NB4 (cell line): ENCODE measurements at regions not wholly inside any gene's neighbourhood (a gene's known extent, or its start where the extent isn't known, plus 50 kb on each side); places are given as distances from the start of the nearest gene placed in this dataset.
"Not testable (repeated sequence)": the region's sequence is repeated elsewhere in the genome, so short reads cannot be mapped to it uniquely, and the experiment has no call there.

Source experiments
- DNase-seq: peaks from one replicate; pipeline ENCODE4 v3.0.0; 2010; ENCODE audit warnings: low read depth
- H3K4me3 ChIP-seq: one replicate; pipeline ENCODE4 v1.5.1; 2011; ENCODE audit warnings: mild to moderate bottlenecking, low read depth, low read length, moderate library complexity
- MAX ChIP-seq: IDR thresholded peaks from 2 replicates; pipeline ENCODE4 v1.6.1; 2011; ENCODE audit warnings: low read depth, low read length
- MYC ChIP-seq: IDR thresholded peaks from 2 replicates; pipeline ENCODE4 v1.6.1; 2011; ENCODE audit warnings: low read depth, low read length
- POLR2A ChIP-seq: IDR thresholded peaks from 2 replicates; pipeline ENCODE4 v1.6.1; 2011; ENCODE audit warnings: mild to moderate bottlenecking; ENCODE audit not compliant: insufficient read length; ENCODE audit errors: extremely low read depth
- TF ChIP-seq, protein P1 (sequence below): IDR thresholded peaks from one replicate; pipeline ENCODE4 v1.5.1; 2012; ENCODE audit warnings: low read depth, low read length

GRCh38 chr2:81396417-81397019, 1092.0 kb upstream of the LRRTM1 start:
- TF ChIP-seq MYC: no peak
- no peak for TF ChIP-seq MAX
- TF ChIP-seq POLR2A: no peak
- DNase-seq: no peak
- H3K4me3 ChIP-seq: no peak overlapping the region

DNA sequence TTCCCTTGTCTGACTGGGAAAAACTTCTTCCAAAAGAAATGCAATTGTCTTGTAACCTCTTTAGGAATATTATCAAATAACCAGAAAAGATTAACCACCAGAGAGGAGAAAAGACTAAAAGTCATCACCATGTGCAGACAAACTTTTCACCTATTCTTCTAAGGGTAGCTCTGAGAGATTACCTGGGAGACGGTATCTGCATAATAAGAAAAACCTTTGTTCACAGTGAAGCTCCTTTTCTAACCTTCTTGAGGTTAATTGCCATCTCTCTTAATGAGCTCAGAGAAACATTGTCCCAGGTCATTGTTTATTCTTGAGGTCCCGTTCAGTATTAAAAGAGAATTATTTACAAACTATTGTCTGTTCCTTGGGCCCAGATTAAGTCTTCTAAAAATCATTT, 1091.2 kb upstream of the LRRTM1 start:
- TF ChIP-seq MAX (no peak), POLR2A (no peak), MYC (no peak)
- TF ChIP-seq, protein P1, sequence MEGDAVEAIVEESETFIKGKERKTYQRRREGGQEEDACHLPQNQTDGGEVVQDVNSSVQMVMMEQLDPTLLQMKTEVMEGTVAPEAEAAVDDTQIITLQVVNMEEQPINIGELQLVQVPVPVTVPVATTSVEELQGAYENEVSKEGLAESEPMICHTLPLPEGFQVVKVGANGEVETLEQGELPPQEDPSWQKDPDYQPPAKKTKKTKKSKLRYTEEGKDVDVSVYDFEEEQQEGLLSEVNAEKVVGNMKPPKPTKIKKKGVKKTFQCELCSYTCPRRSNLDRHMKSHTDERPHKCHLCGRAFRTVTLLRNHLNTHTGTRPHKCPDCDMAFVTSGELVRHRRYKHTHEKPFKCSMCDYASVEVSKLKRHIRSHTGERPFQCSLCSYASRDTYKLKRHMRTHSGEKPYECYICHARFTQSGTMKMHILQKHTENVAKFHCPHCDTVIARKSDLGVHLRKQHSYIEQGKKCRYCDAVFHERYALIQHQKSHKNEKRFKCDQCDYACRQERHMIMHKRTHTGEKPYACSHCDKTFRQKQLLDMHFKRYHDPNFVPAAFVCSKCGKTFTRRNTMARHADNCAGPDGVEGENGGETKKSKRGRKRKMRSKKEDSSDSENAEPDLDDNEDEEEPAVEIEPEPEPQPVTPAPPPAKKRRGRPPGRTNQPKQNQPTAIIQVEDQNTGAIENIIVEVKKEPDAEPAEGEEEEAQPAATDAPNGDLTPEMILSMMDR: no peak
- DNase-seq: no peak
- H3K4me3 ChIP-seq: no peak overlapping the region

DNA sequence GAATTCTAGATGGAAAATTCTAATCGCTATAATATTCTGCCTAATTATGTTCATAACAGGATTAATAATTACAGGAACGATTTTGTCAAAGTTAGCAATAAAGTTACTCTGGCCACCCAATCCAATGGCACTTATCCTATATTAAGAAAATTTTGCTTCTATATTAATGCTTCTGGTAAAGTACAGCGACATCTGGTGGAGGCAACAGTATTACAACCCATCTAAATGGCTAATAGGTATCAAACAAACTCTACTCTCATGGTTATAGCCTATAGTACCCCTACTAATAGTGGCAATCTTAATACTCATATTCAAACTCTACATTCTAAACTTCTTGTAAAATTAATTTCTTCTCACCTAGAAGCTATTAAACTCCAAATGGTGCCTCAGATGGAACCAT, 1084.7 kb upstream of the LRRTM1 start:
- H3K4me3 ChIP-seq: no peak overlapping the region
- peak; percentile 28 for DNase-seq
- TF ChIP-seq MAX: no peak
- TF ChIP-seq, protein P1: peak; percentile 26

DNA sequence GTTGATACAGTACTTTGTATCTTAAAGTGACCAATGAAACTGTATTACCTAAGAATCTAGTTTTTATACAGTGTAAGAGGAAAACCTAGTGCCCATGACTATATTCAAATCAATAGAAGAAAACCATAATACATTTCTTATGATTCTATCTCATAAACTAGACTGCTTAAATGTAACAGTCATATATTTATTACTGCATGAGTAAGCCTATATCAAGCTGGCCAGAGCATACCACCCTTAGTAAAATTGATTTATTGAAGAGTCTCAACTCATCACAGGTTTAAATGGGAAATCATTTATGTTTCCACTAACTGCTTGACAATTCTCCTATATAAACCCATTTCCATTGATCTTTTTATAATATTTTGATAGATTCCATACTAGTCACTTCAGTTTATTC, 1059.2 kb upstream of the LRRTM1 start:
- H3K4me3 ChIP-seq: no peak overlapping the region
- DNase-seq: no peak
- TF ChIP-seq MAX (no peak), POLR2A (no peak), MYC (no peak)
- TF ChIP-seq, protein P1: no peak

GRCh38 chr2:81362468-81362867, 1057.9 kb upstream of the LRRTM1 start:
- DNase-seq, H3K4me3 ChIP-seq: not testable (repeated sequence)

- no peak for DNase-seq
- TF ChIP-seq MAX (no peak), POLR2A (no peak), MYC (no peak)
- no peak overlapping the region for H3K4me3 ChIP-seq
These were observed 1050.9 kb upstream of the LRRTM1 start for GRCh38 chr2:81355436-81355835.

- no peak overlapping the region for H3K4me3 ChIP-seq
- TF ChIP-seq MYC (no peak), POLR2A (no peak), MAX (no peak)
- TF ChIP-seq, protein P1: no peak
- no peak for DNase-seq
These were observed 1029.5 kb upstream of the LRRTM1 start for GRCh38 chr2:81334046-81334445.
